GM19463 (cell line): ENCODE measurements at regions not wholly inside any gene's neighbourhood (a gene's known extent, or its start where the extent isn't known, plus 50 kb on each side); places are given as distances from the start of the nearest gene placed in this dataset.
A peak's percentile ranks its signal among the peaks of the same experiment; 100 is the strongest.

Source experiments
- ATAC-seq: cut with Tn5 transposase; IDR thresholded peaks from one replicate; pipeline ENCODE4 v1.9.1; 2021; ENCODE audit warnings: mild to moderate bottlenecking, moderate library complexity; ENCODE audit not compliant: unreplicated experiment

GRCh38 chr22:22417495-22418162 is 90.9 kb downstream of the ZNF280B start:
- no peak for ATAC-seq

DNA sequence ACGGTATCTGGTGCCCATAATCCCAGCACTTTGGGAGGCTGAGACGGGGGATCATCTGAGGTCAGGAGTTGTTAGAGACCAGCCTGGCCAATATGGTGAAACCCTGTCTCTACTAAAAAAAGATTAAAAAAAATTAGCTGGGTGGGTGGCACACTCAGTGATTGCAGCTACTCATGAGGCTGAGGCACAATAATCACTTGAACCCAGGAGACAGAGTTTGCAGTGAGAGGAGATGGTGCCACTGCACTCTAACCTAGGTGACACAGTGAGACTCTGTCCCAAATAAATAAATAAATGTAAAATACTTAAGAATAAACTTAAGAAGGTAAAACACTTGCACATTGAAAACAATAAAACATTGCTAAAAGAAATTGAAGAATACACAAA is 90.4 kb downstream of the ZNF280B start:
- no peak for ATAC-seq

DNA sequence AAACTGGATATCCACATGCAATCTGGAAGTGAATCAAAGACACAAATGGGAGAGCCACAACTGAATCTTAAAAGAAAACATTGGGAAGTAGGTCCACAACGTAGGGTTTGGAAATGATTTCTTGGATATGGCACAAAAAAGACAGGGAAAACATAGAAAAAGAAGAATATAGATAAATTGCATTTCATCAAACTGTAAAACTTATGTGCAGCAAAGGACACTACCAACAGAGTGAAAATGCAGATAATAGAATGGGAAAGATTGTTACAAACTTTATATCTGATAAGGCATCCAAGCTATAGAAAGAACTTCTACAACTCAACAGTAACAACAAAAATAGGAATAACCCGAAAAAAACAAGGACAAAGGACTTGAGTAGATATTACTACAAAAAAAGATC is 89.6 kb downstream of the ZNF280B start:
- ATAC-seq = no peak

DNA sequence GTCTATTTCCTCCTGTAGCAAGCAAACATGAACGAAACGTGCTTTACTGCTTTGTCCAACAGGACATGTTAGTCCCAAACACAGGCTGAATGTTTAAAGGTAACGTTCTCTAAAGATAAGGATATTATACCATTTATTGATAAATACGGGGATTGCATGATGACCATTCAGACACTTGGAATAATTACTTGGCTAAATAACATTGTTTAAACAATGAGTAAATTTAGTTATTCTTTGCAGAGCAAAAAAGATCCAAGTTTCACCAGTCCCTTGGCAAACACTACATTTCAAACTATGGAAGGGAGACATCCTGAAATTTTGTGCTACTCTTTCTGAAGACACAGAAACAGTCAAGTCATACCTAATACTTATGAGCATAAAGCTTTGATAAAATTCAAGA is 88.0 kb downstream of the ZNF280B start:
- no peak for ATAC-seq

GRCh38 chr22:22421392-22421791 is 87.2 kb downstream of the ZNF280B start:
- no peak for ATAC-seq

DNA sequence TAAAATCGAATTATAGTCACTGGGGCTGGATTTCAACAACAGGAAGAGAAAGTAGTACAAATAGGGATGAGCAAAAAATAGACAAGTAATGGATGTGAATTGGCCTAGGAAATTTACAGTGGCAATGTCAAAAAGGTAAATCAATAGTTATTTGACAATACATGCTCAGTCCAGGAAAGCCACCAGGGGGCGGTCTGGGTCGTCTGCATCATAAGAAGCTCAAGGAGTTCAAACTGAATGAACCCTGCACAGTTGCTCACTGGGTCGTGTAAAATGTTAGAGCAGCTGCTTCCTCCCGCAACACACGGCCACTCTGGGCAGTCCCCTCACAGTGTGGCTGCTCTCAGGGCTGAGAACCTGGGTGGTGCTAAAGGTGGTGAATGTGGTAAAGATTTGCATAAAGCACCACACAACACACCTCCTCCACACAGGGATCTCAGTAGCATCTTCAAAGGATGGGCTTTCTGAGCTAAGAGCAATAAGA is 85.9 kb downstream of the ZNF280B start:
- peak; percentile 99 for ATAC-seq

DNA sequence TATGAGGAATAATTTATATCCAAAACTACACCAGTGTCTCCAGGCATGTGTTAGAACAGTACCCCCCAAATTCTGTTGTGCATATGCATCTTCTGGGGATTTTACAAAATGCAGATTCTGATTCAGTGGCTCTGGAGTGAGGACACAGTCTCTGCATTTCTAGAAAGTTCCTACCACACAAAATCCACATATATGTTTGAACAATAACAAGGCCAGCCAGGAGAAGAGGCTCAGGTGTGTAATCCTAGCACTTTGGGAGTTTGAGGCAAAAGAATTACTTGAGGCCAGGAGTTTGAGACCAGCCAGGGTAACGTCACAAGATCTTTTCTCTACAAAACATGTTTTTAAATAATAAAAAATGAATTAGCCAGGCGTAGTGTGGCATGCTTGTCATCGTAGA is 84.9 kb downstream of the ZNF280B start:
- ATAC-seq = no peak

DNA sequence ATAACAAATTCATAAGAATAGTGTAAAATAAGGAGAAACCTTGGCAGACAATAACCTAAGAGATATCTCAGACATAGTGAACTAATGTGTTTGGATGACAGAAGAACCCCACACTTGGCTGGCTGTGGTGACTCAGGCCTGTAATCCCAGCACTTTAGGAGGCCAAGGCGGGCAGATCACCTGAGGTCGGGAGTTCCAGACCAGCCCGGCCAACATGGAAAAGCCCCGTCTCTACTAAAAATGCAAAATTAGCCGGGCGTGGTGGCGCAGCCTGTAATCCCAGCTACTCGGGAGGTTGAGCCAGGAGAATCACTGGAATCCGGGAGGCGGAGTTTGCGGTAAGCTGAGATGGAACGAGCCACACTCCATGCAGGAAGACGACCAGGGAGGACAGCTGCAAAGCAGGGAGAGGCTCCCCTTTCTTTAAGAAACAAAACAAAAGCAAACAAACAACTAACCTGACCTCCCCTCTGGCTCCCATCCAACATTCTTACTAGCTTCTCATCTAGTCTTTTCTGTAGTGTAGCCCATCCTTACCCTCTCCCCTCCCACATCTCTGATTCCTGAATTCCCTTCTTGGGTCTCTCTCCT is 84.2 kb downstream of the ZNF280B start:
- no peak for ATAC-seq

- ATAC-seq = no peak
These were observed 83.6 kb downstream of the ZNF280B start for GRCh38 chr22:22424956-22425355.

DNA sequence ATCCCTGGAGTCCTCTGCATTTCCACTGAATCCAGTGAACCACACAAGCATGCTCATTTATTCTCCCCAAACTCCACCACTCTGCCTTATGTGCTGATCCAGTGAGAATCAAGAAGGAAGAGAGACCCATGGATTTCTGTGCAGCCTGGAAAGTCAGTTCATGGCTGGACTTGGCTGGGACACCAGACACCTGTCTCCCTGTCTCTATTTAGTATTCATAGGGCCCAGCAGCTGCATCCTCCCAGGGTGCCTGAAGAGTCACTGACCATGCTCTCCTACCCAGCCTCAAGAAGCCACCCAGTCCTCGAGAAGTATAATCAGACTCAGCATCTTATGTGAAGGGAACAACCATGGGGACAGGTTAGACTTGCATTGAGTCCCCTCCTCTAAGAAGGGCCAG is 83.2 kb downstream of the ZNF280B start:
- ATAC-seq = no peak

DNA sequence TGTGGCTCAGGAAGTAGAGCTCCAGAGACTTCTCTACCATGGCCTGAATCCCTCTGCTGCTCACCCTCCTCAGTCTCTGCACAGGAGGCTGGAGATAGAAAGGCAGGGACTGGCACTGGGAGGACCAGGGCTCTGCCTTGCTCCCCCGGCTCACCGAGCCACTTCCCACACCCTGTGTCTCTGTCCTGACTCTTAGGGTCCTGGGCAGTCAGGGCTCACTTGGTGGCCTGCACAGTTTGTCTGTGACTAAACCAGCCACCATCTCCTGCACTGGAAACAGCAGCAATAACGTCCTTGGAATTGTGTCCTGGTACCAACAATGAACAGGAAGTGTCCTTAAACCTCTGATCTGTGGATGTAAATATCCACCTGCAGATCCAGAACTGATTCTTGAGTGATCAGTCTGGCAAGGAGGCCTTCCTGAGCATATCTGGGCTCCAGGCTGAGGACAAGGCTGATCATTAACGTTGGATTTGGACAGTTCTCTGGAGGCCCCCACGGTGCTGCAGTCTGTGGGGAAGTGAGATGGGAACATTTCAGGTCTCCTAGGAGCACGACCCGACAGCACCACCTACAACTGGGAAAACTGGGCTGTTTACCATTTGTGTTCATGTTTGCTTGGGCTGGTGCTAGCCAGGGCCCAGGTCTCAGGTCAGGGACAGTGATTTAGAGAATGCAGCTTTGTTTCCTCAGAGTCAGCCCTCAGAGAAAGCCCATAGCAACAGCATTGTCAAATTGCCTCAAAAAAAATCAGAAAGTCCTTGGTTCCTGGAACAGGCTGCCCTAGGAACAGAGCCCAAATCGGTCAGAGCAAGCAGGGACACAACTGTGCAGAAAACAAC is 82.5 kb downstream of the ZNF280B start:
- ATAC-seq = no peak

- no peak for ATAC-seq
These were observed 80.9 kb downstream of the ZNF280B start for GRCh38 chr22:22427542-22428065.

GRCh38 chr22:22428222-22429098 is 80.1 kb downstream of the ZNF280B start:
- ATAC-seq = no peak

DNA sequence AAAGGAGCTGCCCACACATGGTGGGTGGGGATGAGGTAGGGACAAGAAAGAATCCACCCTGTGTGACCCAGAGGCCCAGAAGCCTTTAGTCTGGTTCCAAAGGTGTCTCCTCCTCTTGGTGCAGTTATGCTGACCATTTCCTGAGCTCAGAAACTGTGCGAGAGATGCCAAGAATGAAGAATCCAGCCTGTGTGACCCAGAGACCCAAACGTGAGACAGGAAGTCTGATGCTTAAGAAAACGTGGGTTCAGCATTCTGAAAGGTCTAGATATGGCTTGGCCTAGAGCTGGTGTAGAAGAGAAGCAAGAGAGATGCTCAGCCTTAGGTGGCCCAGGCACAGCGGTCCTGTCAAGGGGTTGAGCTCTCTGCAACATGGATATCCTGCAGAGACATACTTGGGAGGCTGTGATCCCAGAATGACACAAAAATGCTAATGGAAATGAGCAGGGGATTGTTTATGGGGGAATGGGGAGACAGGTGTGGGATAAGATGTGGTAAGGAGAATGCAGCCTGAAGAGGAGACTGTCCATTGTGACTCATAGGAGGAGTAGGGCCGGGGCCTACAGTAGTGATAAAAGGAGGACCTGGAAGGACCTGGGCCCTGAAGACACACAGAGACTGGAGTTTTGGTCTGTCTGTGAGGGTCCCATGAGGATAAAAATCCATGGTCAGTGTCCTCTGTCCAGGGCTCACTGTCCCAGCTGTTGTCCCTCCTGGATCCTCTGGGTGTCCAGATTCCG is 79.0 kb downstream of the ZNF280B start:
- no peak for ATAC-seq

DNA sequence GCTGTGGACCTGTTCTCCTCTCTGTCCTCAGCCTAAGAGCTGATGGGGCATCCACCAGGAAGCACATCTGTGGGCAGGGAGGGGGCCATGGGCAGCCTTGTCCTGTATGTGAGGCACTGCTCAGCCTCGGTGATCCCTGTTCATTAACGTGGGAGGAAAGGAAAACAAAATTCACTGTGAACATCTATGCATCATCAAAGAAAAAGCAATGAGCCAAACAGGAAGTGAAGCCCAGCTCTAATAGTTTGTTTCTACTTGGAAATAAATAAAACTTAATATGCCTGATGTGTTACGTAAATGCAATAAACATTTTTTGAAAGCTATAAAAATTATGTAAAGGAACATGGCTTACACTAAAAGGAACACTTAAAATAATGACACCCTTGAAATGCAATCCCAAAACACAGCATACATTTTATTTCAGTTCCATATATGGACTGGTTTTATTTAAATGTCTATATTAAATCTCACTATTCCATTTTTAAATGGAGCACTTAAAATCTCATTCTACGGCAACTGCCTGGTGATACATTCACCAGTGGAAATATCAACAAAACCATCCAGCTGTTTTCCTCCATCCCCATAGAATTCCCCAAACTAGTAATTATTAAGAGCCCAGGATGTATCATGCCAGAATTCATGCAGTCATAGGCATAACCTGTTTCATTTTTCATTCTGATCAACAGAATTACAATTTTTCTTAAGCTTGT is 78.3 kb downstream of the ZNF280B start:
- no peak for ATAC-seq

DNA sequence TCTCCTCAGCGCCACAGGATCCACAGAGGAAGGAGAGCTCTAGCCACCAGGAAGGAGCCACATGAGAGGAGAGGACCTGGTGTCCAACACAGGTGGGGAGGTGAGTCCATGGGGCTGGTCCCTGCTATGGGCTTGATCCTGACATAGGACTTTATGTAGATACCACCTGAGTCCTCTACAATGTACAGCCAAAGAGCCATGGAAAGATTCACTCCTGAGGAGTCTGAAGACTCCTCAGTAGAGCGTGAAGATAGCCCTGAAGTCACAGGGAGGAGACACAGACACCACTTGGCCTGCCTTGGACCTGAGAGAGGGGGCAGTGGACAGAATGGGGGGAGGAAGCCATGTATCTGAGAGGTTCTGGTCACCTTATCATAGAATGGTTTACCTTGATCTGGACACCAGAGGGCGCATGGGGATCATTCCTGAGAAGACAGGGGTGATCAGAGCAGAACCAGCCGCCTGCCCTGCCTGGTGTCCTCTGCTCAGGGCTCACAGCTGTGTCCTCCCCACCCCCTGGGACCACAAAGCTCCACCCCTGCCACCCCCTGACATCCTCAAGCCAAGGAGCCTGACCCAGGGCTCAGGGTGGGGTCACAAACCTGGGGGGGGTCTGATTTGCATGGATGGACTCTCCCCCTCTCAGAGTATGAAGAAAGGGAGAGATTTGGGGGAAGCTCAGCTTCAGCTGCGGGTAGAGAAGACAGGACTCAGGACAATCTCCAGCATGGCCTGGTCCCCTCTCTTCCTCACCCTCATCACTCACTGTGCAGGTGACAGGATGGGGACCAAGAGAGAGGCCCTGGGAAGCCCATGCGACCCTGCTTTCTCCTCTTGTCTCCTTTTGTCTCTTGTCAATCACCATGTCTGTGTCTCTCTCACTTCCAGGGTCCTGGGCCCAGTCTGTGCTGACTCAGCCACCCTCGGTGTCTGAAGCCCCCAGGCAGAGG is 77.0 kb downstream of the ZNF280B start:
- ATAC-seq = no peak

- no peak for ATAC-seq
These were observed 76.1 kb downstream of the ZNF280B start for GRCh38 chr22:22432479-22432878.

DNA sequence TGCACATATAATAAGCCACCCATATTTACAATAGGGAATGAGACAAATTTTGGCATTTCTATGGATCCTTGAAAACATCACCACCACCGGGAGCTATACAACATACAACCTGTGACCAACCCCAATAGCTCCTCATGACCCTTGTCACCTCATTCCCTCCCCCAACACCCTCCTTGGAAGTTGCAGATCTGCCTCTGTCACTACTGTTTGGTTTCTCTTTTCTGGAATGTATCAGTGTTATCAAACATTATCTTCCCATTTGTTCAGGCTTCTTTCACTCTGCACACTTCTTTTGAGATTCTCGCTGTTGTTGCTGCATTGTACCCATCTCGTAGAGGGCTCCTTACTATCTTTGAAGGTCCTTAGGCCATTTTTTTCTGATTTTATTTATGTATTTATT is 75.6 kb downstream of the ZNF280B start:
- ATAC-seq = no peak
